Parathyroid adenoma (tissue), 2 donors: ENCODE measurements at regions not wholly inside any gene's neighbourhood (a gene's known extent, or its start where the extent isn't known, plus 50 kb on each side); places are given as distances from the start of the nearest gene placed in this dataset.

Source experiments
- H2AFZ ChIP-seq: fragments of 300-600 bp; sonication (generic); one replicate; pipeline ENCODE4 v1.7.0; 2017; ENCODE audit warnings: antibody characterized with exemption, mild to moderate bottlenecking
- H3K27ac ChIP-seq: fragments of 300-600 bp; sonication (generic); one replicate; pipeline ENCODE4 v1.7.0; 2017
- H3K27me3 ChIP-seq: fragments of 300-600 bp; sonication (generic); one replicate; pipeline ENCODE4 v1.7.0; 2017; ENCODE audit warnings: low read length; ENCODE audit not compliant: control insufficient read depth, insufficient read depth
- H3K36me3 ChIP-seq: fragments of 300-600 bp; sonication (generic); one replicate; pipeline ENCODE4 v1.7.0; 2017; ENCODE audit warnings: low read length; ENCODE audit not compliant: control insufficient read depth, insufficient read depth
- H3K4me1 ChIP-seq: fragments of 300-600 bp; sonication (generic); one replicate; pipeline ENCODE4 v1.7.0; 2017; ENCODE audit warnings: control low read depth
- H3K4me2 ChIP-seq: fragments of 300-600 bp; sonication (generic); one replicate; pipeline ENCODE4 v1.7.0; 2017; ENCODE audit warnings: low read length
- H3K4me3 ChIP-seq: fragments of 300-600 bp; sonication (generic); one replicate; pipeline ENCODE4 v1.7.0; 2017; ENCODE audit warnings: low read depth, low read length
- H3K79me2 ChIP-seq: fragments of 300-600 bp; sonication (generic); one replicate; pipeline ENCODE4 v1.7.0; 2017; ENCODE audit warnings: control low read depth
- H3K9ac ChIP-seq: fragments of 300-600 bp; sonication (generic); one replicate; pipeline ENCODE4 v1.7.0; 2017; ENCODE audit warnings: mild to moderate bottlenecking
- H3K9me3 ChIP-seq: fragments of 300-600 bp; sonication (generic); one replicate; pipeline ENCODE4 v1.7.0; 2017; ENCODE audit warnings: low read length; ENCODE audit not compliant: control insufficient read depth
- CTCF ChIP-seq: fragments of 300-600 bp; sonication (generic); IDR thresholded peaks from one replicate; pipeline ENCODE4 v1.7.0; 2017; ENCODE audit warnings: antibody characterized with exemption, mild to moderate bottlenecking
- donor health status: primary hyperparathyroidism.

- no peak for TF ChIP-seq CTCF
- H3K4me3 ChIP-seq, result no peak overlapping the region
- no peaks in the 10 kb centered on the region for H3K27me3 ChIP-seq
- H3K36me3 ChIP-seq, result no peaks in the 10 kb centered on the region
- no peak overlapping the region for H3K27ac ChIP-seq
- H3K79me2 ChIP-seq, result no peaks in the 10 kb centered on the region
- H3K9me3 ChIP-seq, result no peaks in the 10 kb centered on the region
- H3K9ac ChIP-seq, result no peak overlapping the region
- peak overlapping the region; percentile 57 for H2AFZ ChIP-seq
- H3K4me1 ChIP-seq, result peaks cover 31% of the 10 kb centered on the region
- H3K4me2 ChIP-seq, result no peak overlapping the region
Measured at GRCh38 chr5:125202871-125203438, 456.5 kb upstream of the ZNF608 start.

DNA sequence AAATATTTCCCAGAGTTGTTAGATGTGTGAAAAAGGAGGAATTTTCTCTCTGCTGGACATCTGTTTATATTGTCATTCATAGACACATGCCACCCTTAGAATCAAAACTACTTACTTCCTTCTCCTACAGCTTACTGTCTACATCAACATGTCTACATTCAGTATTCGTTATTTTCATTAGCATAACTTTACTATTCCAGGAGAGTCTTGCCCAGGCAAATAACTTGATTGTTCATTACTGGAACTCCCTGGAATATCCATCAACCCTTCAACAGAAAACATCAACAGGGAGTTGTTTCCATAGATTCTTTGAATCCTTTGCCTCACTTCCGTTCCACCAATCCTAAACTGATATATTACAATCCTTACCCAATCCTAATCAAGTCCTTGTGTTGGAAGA is 457.5 kb upstream of the ZNF608 start:
- Histone ChIP-seq H3K27ac (no peak overlapping the region), H3K36me3 (no peaks in the 10 kb centered on the region), H3K4me2 (no peak overlapping the region), H3K9ac (no peak overlapping the region), H3K4me1 (peaks cover 22% of the 10 kb centered on the region), H3K79me2 (no peaks in the 10 kb centered on the region), H3K4me3 (no peak overlapping the region), H3K9me3 (no peaks in the 10 kb centered on the region), H3K27me3 (no peaks in the 10 kb centered on the region), H2AFZ (no peak overlapping the region)
- no peak for TF ChIP-seq CTCF

DNA sequence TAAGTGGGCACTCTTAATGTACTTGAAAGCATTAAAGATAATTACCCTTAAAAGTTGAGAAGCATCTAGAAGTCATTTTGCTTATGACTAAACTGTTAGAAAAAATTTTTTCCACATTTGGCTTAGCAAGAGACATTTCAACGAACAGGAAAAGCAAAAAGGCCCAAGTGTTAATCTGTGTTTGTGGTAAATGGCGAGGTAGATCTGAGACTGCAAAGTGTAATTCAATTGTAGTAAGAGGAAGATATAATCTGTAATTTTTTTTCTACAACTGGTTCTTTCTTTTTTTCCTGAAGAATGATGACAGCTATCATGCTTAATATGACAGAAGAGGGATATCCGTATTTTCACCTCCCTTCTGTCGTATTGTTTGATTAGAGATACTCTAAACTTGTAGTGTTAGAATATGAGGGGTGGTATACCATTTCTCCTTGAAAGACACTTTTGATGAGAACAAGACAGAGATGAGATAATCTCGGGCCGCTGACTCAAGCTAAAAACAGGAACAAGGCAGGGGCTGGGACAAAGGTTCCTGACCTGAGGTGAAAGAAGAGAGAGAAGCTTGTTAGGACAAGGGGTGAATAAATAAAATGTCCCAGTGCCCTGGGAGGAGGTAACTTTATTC is 459.3 kb upstream of the ZNF608 start:
- H3K9ac ChIP-seq, result no peak overlapping the region
- no peaks in the 10 kb centered on the region for H3K9me3 ChIP-seq
- H3K4me3 ChIP-seq, result no peak overlapping the region
- peak overlapping the region; percentile 35 for H2AFZ ChIP-seq
- peaks cover 12% of the 10 kb centered on the region for H3K4me1 ChIP-seq
- peak overlapping the region; percentile 12 for H3K27ac ChIP-seq
- H3K4me2 ChIP-seq, result no peak overlapping the region
- no peaks in the 10 kb centered on the region for H3K36me3 ChIP-seq
- no peaks in the 10 kb centered on the region for H3K27me3 ChIP-seq
- TF ChIP-seq CTCF, result no peak
- H3K79me2 ChIP-seq, result no peaks in the 10 kb centered on the region

DNA sequence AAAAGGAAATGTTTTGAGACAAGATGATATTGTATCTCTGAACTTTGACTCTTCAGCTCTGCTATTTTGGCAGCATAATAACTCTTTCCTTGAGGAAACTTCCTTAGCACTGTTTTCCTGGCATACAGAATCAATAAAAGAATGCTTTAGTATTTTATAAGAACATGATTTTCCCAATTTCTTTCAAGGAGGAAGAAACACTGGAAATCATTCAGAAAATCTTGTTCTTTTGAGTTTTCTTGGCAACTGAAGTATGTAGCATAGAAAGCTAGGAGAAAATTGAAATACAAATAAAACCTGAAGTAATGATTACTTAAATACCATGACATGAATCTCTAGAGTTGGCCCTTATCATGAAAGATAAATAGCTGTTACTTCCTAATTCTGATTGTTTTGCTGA is 461.4 kb upstream of the ZNF608 start:
- Histone ChIP-seq H3K79me2 (no peaks in the 10 kb centered on the region), H3K36me3 (no peaks in the 10 kb centered on the region), H3K9me3 (no peaks in the 10 kb centered on the region), H3K27me3 (no peaks in the 10 kb centered on the region), H3K4me3 (no peak overlapping the region), H3K9ac (no peak overlapping the region), H3K27ac (no peak overlapping the region), H3K4me1 (peaks cover 10% of the 10 kb centered on the region), H2AFZ (no peak overlapping the region), H3K4me2 (no peak overlapping the region)
- TF ChIP-seq CTCF, result no peak

DNA sequence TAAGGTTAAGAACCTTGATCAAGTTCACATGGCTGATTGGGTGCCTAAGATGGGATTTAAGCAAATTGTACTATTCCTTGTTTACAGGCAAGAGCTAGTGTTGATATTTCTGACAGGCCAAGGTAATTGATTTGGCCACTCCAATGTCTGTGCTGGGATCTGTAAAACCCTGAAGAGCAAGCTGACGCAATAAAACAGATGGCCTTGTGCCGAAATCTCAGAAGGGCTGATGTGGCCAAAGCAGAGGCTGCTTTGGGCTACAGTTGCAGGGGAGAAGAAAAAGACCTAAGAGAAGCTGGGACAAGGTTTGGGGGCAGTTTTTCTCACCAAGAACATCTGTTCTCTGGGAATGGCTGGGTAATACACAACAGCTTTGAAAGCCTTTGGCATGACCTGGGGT is 463.2 kb upstream of the ZNF608 start:
- no peak for TF ChIP-seq CTCF
- no peak overlapping the region for H3K9ac ChIP-seq

More for the DNA sequence above, 463.2 kb upstream of the ZNF608 start:
- no peaks in the 10 kb centered on the region for H3K79me2 ChIP-seq
- H3K4me3 ChIP-seq, result no peak overlapping the region
- no peak overlapping the region for H3K27ac ChIP-seq
- no peaks in the 10 kb centered on the region for H3K27me3 ChIP-seq
- H3K4me2 ChIP-seq, result no peak overlapping the region
- no peaks in the 10 kb centered on the region for H3K9me3 ChIP-seq
- no peaks in the 10 kb centered on the region for H3K36me3 ChIP-seq
- H2AFZ ChIP-seq, result no peak overlapping the region
- peaks cover 10% of the 10 kb centered on the region for H3K4me1 ChIP-seq
